ENCODE measurements at regions not wholly inside any gene's neighbourhood (a gene's known extent, or its start where the extent isn't known, plus 50 kb on each side); places are given as distances from the start of the nearest gene placed in this dataset.

- TF ChIP-seq CTCF (IDR thresholded peaks at IDR 0.05 in 8 of 11, conservative IDR thresholded peaks at IDR 0.05 in 3 of 11) (no peak), POLR2A (IDR thresholded peaks at IDR 0.05) (no peak)
Observed at GRCh38 chr19:28705008-28705407, 507.9 kb downstream of the UQCRFS1 start.

Measured in spleen (tissue), 7 donors.